ENCODE measurements at regions not wholly inside any gene's neighbourhood (a gene's known extent, or its start where the extent isn't known, plus 50 kb on each side); places are given as distances from the start of the nearest gene placed in this dataset.

DNA sequence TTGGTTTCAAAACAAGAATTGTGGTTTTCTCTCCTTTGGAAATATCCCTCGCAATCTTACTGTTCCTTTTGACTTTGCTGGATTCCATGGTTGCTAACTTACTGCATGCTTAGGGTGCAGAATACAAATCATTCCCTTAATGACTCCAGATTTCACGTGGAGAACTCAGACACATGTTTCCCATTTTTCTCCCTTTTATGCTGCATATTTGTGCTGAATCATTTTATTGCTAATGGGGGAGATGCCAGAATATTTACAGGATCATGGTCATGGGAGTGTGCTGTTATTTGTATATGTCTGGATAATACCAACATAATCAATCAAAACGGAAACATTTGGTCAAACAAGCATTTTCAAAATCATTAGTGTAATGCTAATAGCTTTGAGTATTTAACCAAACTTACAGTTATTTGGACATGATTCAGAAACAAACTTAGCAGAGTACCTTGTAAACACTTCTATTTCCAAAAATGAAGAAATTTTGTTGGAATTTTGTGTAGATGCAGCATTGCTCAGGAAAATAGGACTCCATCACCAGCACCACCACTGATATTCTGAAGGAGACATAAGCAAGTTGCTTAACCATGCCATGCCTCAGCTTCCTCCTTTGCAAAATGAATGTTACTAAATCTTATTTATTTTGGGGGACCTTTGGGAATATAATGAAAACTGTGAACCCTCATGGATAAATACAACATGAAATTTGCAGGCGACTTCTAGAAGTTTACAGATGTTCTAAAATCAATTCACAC is 122.5 kb upstream of the RND3 start:
- DNase-seq = no peak

DNA sequence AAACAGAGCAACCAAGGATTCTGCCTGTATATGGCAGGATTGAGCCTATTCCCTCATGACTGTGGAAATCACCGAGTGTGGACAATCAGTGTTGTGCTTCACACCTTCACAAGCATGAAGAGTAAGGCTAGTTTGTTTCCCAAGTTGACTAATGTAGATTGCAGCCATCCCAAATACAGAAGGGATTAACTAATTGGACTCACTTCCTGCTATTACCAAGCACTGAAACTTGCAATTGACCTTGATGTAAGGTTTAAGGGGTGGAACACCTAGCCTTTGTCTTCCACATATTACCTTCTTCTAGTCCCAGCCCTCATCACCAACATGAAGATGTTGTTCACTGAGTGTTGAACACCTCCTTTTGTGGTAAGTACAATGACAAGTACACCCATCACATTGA is 120.9 kb upstream of the RND3 start:
- no peak for DNase-seq

DNA sequence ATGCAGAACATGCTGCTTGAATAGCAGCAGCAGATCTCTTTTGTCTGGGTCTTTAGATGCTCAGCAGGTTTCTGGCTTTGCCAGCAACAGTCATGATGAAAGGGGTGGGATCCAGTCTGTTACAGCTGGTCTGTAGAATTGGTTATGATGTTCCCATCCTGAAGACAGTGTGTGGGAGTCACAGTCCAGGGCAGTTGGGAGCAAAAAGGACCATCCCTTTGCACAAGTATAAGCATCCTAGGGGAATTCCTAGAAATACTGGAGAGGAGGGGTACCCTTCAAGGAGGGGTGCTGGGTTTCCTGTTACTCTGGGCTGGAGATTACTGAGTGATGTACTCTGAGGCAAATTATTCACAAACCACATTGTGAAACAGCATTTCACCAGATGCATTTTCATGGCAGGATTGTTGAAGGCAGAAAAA is 119.9 kb upstream of the RND3 start:
- DNase-seq = no peak

DNA sequence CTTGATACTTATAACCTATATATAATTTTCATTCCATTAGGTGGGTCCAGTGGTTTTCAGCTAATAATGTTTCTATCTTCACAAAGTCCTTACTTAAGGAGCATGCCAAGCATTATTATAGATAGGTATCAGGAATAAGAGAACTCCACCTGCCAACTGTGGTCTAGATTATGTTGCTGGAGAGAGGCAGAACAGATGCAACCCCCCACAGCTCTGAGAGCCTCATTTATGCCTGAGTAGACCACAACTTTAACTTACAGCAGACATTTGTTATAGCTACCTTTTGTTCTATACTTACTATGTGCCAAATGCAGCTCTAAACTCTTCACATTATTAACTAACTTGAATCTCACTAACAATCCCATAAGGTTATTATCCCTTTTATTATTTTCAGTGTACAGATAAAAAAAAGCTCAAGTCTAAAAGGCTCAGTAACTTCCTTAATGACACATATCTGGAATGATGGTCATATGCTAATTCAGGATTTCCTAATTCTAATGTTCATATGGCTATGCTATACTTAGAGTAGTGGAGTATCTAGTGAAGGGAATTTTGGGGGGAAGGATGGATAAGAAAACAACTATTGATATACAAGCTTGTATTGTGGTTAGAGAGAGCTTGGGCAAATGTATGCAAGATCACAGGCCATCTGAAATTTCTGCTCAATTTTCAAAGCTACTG is 119.1 kb upstream of the RND3 start:
- DNase-seq = no peak

DNA sequence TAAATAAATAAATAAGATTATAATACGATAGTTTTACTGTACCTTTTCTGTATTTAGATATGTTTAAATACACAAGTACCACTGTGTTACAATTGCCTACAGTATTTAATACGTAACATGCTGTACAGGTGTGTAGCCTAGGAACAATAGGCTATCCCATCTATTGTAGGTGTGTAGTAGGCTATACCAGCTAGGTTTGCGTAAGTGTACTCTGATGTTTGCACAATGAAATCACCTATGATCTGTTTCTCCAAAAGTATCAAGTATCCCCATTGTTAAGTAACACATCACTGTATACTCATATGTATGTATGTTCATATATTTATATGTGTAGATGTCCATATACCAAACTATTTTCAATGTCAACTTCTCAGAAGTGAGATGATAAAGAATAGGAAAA is 118.2 kb upstream of the RND3 start:
- no peak for DNase-seq

DNA sequence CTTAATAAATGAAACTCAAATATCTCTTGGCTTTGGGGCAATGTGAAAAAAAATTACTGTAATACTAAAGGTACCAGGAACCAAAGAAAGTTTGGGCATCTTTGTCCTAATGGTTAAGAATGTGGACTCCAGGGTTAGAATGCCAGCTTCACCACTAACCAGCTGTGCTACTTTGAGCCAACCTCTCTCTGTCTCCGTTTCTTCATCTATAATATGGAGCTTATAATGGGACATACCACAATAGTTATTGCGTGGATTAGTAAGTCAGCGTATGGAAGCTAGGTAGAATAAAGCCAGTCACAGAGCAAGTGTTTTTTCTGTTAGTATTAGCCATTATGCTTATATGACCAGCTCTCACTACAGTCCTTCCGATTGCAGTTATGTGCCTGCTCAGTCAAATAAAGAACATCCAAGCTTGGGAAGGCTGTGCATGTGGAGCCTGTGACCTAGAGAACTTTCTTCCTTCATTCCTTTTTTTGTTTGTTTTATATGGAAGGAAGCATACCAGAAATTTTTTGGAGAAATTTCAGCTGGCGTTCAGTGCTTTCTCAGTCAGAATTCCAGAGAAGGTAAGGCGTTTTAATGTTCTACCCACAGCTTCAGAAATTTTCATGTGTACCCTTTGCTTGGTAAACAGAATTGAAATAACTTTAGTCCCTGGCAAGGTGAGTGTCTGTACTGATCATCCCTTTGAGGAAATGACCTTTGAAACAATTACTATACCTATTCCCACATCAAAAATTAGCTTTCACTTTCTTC is 114.0 kb upstream of the RND3 start:
- DNase-seq = no peak

DNA sequence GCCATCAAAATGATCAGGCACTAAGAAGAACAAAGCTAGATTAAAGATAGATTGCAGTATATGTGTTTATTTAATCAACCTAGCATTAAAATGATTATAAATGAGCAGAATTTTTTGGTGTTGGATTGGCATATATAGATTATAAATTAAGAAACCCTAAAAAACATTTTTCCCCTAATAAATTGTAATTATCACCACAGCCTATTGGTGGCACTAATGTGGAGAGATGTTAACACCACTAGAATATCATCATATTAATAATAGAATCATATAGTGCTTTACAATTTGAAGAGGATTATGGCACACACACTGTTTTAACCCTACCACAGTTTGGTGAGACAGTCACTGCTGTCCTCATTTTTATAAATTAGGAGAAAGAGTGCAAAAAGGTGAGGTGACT is 112.4 kb upstream of the RND3 start:
- DNase-seq = no peak

DNA sequence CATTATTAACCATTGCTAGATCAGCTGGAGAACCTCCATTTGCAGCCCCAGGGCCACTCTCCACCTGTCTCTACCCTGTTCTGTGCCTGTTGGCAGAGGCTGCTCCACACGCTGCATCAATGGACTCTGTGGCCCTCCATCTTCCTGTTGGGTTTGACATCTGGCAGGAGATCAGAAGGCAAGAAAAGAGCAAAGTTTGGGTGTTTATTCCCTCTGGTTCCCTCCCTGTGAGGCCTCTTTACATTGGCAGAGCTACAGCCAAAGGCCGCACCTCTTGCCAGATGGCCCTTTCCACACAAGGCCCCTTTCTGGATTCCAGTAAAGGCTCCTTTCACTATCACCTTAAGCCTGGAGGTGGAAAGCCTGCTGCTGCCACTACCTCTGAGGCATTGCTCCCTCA is 110.9 kb upstream of the RND3 start:
- DNase-seq = no peak

DNA sequence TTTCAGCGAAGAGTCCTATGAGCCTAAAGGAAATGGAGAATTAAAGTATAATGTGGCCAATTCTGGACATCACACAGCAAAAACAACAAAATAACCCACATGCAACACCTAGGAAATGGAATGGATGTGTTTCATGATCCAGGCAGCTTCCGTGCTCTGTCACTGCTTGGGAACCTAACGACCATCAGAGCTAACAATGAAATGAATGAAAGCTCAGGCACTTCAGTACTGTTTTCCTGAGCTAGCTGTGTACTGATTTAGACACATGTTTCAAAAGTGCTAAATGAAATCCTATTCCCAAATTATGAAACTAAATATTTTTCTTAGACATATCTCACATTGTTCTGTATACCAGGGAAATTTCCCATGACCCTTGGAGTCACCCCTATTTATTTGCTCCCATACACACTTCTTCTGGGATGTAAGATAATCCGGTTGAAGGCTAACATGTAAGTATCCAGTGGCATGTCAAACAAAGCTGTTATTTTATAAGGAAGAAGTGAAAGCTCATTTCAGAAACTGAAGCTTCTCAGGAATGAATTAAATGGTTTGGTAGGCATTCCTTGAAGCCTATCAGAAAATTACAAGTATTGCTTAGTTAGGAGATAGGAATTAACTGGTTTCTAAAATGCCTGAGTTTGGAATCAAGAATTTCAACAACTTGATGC is 108.5 kb upstream of the RND3 start:
- no peak for DNase-seq

DNA sequence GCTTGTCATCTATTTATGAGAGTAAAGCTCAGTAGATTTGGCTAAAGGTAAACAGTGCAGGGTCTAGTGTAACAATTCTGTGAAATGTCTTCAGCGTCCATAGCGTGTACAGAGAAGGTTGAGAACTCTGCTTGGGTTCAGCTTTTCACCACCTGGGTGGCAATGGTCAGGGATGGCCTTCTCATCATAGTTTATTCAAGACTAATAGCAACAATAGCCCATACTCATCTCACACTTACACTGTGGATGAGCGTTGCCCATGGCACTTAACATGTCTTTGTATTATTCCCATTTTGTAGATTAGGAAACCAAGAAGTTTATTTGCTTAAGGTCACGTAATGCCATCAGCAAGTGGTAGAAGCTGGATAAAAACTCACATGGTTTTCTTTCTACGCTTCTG is 106.8 kb upstream of the RND3 start:
- DNase-seq = no peak

DNA sequence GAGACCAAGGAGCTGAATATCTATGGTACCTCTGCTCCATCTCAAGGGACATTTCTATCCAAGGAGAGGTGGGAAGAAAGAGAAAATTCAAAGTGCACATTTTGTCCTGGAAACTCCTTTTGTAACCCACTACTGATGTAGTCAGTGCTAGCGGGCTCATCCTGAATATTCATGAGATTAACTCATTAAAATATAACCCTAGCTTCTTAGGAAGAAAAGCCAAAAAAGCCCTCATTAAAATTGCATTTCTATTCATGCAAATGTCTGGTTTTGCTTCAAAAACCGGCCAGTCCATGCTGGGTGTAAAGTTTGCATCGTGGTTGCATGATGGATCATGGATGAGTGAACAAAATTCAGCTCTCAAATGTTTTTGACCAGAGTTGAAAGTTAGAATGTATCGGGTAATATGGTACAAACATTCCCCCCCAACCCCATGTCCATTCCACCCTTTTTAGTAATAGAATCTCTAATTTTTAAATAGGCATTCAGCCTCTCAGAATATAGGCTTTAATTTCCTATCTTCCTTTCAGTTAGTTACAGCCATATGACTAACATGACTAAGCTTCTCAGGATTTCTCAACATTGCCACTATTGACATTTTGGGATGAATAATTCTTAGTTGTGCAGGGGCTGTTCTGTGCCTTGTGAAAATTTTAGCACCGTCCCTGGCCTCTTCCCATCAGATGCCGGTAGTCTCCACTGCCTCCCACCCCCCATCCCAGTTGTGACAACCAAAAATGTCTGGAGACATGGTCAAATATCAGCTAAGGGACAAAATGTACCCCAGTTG is 104.2 kb upstream of the RND3 start:
- no peak for DNase-seq

DNA sequence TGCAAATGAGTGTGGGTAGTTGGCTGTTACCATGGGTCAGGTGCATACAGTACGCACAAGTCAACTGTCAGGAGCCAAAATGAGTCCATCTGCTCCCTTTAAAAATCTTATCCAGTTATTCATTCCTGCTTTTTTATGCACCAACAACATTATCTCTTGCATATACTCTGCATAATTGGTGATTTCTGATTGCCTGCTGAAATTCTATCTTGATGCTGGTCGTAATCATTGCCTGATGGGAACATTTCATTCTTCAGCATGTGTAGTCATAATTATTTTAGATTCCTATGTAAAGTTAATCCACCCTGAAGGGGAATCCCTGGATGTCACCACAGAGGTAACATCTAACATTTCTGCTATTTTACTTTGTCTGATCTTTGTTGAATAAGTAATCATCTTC is 102.2 kb upstream of the RND3 start:
- DNase-seq = no peak

DNA sequence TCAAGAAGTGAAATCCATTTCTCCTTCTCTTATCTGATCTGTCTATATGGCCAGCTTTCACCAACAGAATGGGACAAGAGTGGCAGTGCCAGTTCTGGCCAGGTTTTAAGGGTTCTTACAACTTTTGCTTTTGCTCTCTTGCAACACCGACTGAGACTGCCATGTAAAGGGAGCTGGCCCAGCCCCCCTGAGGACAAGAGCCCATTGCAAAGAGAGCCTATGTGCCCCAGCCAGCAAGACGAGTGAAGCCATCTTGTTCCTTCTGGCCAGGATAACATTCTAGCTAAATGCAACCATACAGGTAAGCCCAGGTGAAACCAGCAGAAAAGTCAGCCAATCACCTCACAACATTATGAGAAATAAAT is 101.0 kb upstream of the RND3 start:
- no peak for DNase-seq

DNA sequence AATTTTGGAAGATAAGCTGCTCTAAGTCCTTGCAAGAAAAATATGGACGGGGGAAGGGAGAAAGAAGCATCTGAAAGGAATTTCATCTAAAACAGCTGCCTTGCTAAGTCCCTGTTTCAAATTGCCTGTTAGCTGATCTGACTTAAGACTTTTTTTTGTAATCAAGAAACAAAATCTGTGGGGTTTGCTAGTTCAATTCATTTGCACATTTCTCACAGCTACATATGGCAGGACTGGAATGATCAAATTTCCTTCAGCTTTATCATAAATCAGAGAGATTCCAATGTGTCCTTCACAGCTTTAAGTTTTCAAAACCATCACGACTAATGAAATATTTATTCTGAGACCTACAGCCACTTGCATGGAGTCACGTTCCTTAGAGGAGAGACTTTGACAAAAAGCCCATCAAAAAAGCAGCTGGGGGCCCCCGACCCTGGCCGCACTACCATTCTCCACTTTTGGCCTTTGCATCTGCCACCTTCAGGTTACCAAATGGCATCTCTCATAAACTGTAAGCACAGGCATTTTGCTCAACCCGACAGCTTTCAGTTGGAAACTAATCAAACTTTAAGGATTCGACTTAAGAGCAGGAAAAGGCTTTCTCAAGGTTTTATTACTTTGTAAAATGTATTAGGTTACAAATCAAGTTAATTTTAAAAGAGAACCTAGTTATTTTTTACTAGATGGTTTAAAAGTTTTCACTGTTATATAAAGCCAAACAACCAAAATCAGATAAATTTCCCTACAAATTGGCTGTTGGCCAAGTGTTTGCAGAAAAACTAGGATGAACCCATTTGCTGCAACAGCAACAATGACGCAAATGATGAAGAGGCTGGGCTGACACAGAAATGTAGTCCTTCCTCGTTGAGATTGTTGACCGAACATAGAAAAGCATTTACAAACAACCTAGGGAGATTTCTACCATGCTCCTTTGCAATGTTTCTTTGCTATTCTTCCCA is 100.4 kb upstream of the RND3 start:
- DNase-seq = no peak

DNA sequence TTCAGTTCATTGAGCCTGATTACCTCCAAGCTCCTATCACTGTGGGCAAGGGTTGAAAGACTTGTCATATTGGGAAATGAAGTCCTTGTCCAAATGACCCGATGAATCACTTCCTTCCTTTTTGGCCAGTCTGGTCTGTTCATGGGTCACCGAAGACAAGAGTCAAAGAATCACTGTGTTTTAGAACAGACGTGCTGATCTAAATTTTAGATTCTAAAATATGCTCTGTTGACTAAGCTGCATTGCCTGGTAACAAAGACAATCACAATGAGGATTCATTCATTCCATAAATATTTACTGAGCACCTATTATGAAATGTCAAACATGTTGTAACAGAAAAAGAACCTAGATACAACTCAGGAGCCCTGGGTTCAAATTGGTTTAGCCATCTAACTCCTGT is 99.4 kb upstream of the RND3 start:
- no peak for DNase-seq

DNA sequence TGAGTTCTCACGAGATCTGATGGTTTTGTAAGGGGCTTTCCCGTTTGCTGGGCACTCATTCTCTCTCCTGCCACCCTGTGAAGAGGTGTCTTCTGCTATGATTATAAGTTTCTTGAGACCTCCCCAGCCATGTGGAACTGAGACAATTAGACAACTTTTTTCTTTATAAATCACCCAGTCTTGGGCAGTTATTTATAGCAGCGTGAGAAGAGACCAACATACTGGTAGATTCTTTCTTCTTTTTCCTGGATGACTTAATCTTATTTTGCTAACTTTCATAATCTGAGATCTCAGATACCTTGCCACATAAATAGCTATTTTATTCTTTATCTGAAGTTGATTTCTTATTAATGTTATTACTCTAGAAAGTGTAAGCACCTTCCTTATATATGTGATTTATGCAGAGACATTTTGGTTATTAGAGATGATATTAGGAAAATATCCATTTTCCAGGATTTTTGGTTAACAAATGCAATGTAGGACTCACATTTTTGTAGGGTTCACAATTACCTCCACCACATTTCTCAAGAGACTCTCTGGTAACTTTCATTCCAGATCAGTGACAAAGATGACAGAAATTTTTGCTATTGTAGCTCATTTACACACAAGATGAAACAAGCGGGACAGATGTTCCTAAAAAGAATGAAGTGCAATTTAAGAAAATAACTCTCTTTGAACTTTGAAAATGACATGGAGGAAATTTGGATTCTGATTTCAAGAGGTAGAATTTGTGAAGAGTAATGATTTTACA is 97.9 kb upstream of the RND3 start:
- no peak for DNase-seq

DNA sequence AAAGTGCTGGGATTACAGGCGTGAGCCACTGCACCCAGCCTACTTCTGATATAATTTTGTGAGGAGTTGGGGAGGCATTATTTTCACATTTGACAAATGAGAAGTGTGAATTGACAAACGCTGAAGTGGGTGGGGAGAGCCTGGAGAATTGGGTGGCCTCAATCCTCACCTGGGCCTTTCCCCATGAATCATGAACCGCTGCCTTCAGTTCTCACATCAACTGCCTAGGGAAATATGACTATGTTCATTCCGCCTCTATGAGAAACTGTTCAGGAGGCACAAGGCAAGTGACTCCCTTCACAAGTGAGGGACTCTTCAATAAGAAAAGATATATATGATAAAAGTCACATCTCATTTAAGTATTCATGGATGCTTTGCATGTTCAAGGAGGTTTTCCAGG is 96.6 kb upstream of the RND3 start:
- DNase-seq = no peak

DNA sequence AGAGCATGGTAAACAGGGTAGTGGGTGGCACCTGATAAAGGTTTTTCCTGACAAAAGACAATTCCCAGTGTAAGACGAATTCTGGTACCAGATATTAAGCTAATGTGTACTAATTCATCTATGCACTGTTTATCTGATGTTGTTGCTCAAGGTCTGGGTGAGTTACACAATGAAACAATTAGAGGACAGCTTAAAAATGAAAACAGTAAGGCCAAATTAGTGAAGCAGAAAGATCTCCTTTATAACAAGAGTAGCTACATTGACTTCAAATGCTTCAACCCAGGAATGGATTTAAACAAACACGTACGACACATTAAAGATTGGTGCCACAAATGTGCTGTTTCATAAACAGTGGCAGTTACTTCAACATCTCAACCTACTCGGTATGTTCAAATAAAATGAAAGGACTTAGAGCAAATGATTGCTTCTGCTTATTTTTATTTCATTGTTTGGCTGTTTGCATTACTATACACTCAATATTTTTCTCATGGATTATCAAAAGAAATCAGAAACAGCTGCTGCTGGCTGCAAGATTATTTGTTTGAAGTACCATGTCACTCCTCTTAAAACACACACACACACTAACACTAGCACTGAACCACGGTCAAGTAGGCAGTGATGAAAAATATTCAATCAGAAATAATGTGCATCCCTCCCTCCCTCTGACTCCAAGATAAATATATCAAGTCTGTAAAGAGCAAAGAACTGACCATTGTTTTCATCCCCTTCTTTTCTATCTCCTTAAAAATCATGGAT is 94.4 kb upstream of the RND3 start:
- DNase-seq = no peak

DNA sequence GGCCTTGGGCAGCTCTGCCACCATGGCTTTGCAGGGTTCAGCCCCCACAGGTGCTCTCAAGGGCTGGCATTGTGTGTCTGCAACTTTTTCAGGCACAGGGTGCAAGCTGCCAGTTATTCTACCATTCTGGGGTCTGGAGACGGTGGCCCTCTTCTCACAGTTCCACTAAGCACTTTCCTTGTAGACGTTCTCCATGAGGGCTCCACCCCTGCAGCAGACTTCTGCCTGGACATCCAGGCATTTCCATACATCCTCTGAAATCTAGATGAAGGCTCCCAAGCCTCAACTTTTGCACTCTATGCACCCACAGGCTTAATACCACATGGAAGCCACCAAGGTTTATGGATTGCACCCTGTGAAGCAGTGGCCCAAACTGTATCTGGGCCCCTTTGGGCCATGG is 91.0 kb upstream of the RND3 start:
- DNase-seq = no peak

DNA sequence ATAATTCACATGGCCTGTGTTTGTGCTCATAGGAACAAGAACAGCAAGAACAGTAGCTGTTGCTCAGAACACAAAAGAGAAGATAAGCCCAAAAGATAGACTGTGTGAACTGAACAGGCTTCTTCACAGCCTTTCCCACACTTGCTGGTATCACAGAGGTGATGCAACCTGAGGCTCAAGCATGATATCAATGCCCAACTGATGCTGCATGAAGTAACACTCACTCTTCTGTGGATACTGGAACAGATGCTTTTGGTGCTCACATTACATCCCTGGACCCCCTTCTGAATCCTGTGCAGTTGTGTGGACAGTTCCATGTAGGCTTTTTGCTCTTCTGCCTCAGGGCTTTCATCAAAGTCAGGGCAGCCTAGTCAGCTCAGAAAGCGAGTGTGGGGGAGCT is 88.4 kb upstream of the RND3 start:
- DNase-seq = no peak
